IPS-20b (cell line): ENCODE measurements at regions not wholly inside any gene's neighbourhood (a gene's known extent, or its start where the extent isn't known, plus 50 kb on each side); places are given as distances from the start of the nearest gene placed in this dataset.
"Not testable (repeated sequence)": the region's sequence is repeated elsewhere in the genome, so short reads cannot be mapped to it uniquely, and the experiment has no call there.

Experiments used
- H3K27ac ChIP-seq: one replicate; pipeline ENCODE4 v1.5.1; 2013; ENCODE audit warnings: low read length
- H3K27me3 ChIP-seq: 2 replicates; pipeline ENCODE4 v1.6.1; 2013; ENCODE audit warnings: mild to moderate bottlenecking, low read length, inconsistent platforms; ENCODE audit not compliant: insufficient read depth
- H3K36me3 ChIP-seq: 2 replicates; pipeline ENCODE4 v1.6.1; 2013; ENCODE audit warnings: low read depth, mild to moderate bottlenecking, inconsistent platforms, low read length, moderate library complexity; ENCODE audit not compliant: insufficient read depth
- H3K4me1 ChIP-seq: 2 replicates; pipeline ENCODE4 v1.6.1; 2013; ENCODE audit warnings: mild to moderate bottlenecking, control low read depth, inconsistent platforms, low read length, moderate library complexity; ENCODE audit not compliant: insufficient read depth
- H3K4me3 ChIP-seq: 2 replicates; pipeline ENCODE4 v1.5.1; 2013; ENCODE audit warnings: mild to moderate bottlenecking, low read length, inconsistent platforms
- H3K9ac ChIP-seq: 2 replicates; pipeline ENCODE4 v1.6.1; 2013; ENCODE audit warnings: low read depth, mild to moderate bottlenecking, inconsistent platforms, low read length, moderate library complexity
- H3K9me3 ChIP-seq: 2 replicates; pipeline ENCODE4 v1.6.1; 2013; ENCODE audit warnings: mild to moderate bottlenecking, low read depth, low read length, inconsistent platforms; ENCODE audit not compliant: insufficient read depth

GRCh38 chr5:36787365-36788093, 89.0 kb upstream of the NIPBL start:
- Histone ChIP-seq H3K27me3 (no peaks in the 10 kb centered on the region), H3K4me3 (no peak overlapping the region), H3K27ac (no peak overlapping the region), H3K4me1 (no peaks in the 10 kb centered on the region), H3K36me3 (no peaks in the 10 kb centered on the region), H3K9ac (no peak overlapping the region), H3K9me3 (no peaks in the 10 kb centered on the region)

- Histone ChIP-seq H3K27me3 (no peaks in the 10 kb centered on the region), H3K36me3 (no peaks in the 10 kb centered on the region), H3K9me3 (no peaks in the 10 kb centered on the region)
These were observed 85.7 kb upstream of the NIPBL start for GRCh38 chr5:36790847-36791246.

GRCh38 chr5:36792560-36793180, 83.9 kb upstream of the NIPBL start:
- H3K9ac ChIP-seq, result no peak overlapping the region
- no peaks in the 10 kb centered on the region for H3K27me3 ChIP-seq
- H3K36me3 ChIP-seq, result no peaks in the 10 kb centered on the region
- no peak overlapping the region for H3K4me3 ChIP-seq
- H3K9me3 ChIP-seq, result no peaks in the 10 kb centered on the region
- no peaks in the 10 kb centered on the region for H3K4me1 ChIP-seq
- H3K27ac ChIP-seq, result no peak overlapping the region

More at GRCh38 chr5:36790847-36791246, 85.7 kb upstream of the NIPBL start:
- Histone ChIP-seq H3K9ac (no peak overlapping the region), H3K4me3 (no peak overlapping the region), H3K4me1 (no peaks in the 10 kb centered on the region), H3K27ac (no peak overlapping the region)

GRCh38 chr5:36795366-36795765, 81.2 kb upstream of the NIPBL start:
- no peaks in the 10 kb centered on the region for H3K9me3 ChIP-seq
- H3K4me1 ChIP-seq, result no peaks in the 10 kb centered on the region
- no peak overlapping the region for H3K9ac ChIP-seq
- no peaks in the 10 kb centered on the region for H3K27me3 ChIP-seq
- H3K4me3 ChIP-seq, result no peak overlapping the region
- H3K27ac ChIP-seq, result no peak overlapping the region
- H3K36me3 ChIP-seq, result no peaks in the 10 kb centered on the region

GRCh38 chr5:36796155-36796554, 80.4 kb upstream of the NIPBL start:
- no peaks in the 10 kb centered on the region for H3K27me3 ChIP-seq
- H3K4me3 ChIP-seq, result no peak overlapping the region
- H3K9ac ChIP-seq, result no peak overlapping the region
- H3K36me3 ChIP-seq, result no peaks in the 10 kb centered on the region
- no peaks in the 10 kb centered on the region for H3K9me3 ChIP-seq
- no peak overlapping the region for H3K27ac ChIP-seq
- no peaks in the 10 kb centered on the region for H3K4me1 ChIP-seq

- Histone ChIP-seq H3K27ac (no peak overlapping the region), H3K4me3 (no peak overlapping the region), H3K27me3 (no peaks in the 10 kb centered on the region), H3K36me3 (no peaks in the 10 kb centered on the region), H3K9me3 (no peaks in the 10 kb centered on the region), H3K9ac (no peak overlapping the region), H3K4me1 (no peaks in the 10 kb centered on the region)
These were observed 75.0 kb upstream of the NIPBL start for GRCh38 chr5:36801523-36801922.

GRCh38 chr5:36802187-36802586, 74.4 kb upstream of the NIPBL start:
- Histone ChIP-seq H3K36me3 (no peaks in the 10 kb centered on the region), H3K27ac (no peak overlapping the region), H3K4me1 (no peaks in the 10 kb centered on the region), H3K9me3 (no peaks in the 10 kb centered on the region), H3K27me3 (no peaks in the 10 kb centered on the region), H3K9ac (no peak overlapping the region), H3K4me3 (no peak overlapping the region)

- not testable (repeated sequence) for H3K4me3 ChIP-seq, H3K27ac ChIP-seq, H3K36me3 ChIP-seq, H3K27me3 ChIP-seq, H3K9me3 ChIP-seq, H3K9ac ChIP-seq, H3K4me1 ChIP-seq
These were observed 63.3 kb upstream of the NIPBL start for GRCh38 chr5:36813249-36813648.

- no peak overlapping the region for H3K9ac ChIP-seq
- H3K36me3 ChIP-seq, result no peaks in the 10 kb centered on the region
- no peak overlapping the region for H3K27ac ChIP-seq
- H3K27me3 ChIP-seq, result no peaks in the 10 kb centered on the region
- no peaks in the 10 kb centered on the region for H3K4me1 ChIP-seq
- H3K9me3 ChIP-seq, result no peaks in the 10 kb centered on the region
- H3K4me3 ChIP-seq, result no peak overlapping the region
These were observed 60.7 kb upstream of the NIPBL start for GRCh38 chr5:36815871-36816270.

GRCh38 chr5:36820900-36821299, 55.7 kb upstream of the NIPBL start:
- H3K4me1 ChIP-seq, result no peaks in the 10 kb centered on the region
- no peaks in the 10 kb centered on the region for H3K36me3 ChIP-seq
- H3K27ac ChIP-seq, result no peak overlapping the region
- H3K27me3 ChIP-seq, result no peaks in the 10 kb centered on the region
- no peak overlapping the region for H3K4me3 ChIP-seq
- H3K9ac ChIP-seq, result no peak overlapping the region
- H3K9me3 ChIP-seq, result no peaks in the 10 kb centered on the region

GRCh38 chr5:36826694-36827093, 49.9 kb upstream of the NIPBL start:
- no peaks in the 10 kb centered on the region for H3K4me1 ChIP-seq
- H3K27ac ChIP-seq, result no peak overlapping the region
- H3K9me3 ChIP-seq, result no peaks in the 10 kb centered on the region
- no peaks in the 10 kb centered on the region for H3K27me3 ChIP-seq
- H3K36me3 ChIP-seq, result no peaks in the 10 kb centered on the region
- H3K9ac ChIP-seq, result no peak overlapping the region
- H3K4me3 ChIP-seq, result no peak overlapping the region
